A673 (cell line): ENCODE measurements at regions not wholly inside any gene's neighbourhood (a gene's known extent, or its start where the extent isn't known, plus 50 kb on each side); places are given as distances from the start of the nearest gene placed in this dataset.

ENCODE experiments used
- BruUV-seq: library from RNA; stranded (reverse); fragments of 400-500 nt; replicated peaks from 2 replicates; lab custom pipeline; 2021; lab: Mats Ljungman, UMichigan
- CTCF ChIA-PET: fragments of 300-600 bp; sonication (Branson Sonifier 250); formaldehyde crosslinking; loops from one replicate; lab custom pipeline; 2022; ENCODE audit warnings: antibody characterized with exemption; lab: Charles Lee
- POLR2A ChIA-PET: fragments of 300-600 bp; sonication (Branson Sonifier 250); formaldehyde crosslinking; loops from one replicate; lab custom pipeline; 2022; ENCODE audit warnings: antibody characterized with exemption; ENCODE audit not compliant: low non-redundant PET; lab: Charles Lee
- DNase-seq: peaks from one replicate; pipeline ENCODE4 v3.0.0-alpha.2; 2015; ENCODE audit warnings: low spot score
- H3K27ac ChIP-seq: fragments of 200-600 bp; sonication (generic); 2 replicates; pipeline ENCODE4 v1.5.1; 2016; ENCODE audit warnings: mixed run types, low read depth, mild to moderate bottlenecking, mixed read lengths, antibody characterized with exemption, low read length; ENCODE audit not compliant: poor library complexity, severe bottlenecking
- H3K27me3 ChIP-seq: fragments of 200-600 bp; sonication (generic); replicated peaks from 2 replicates; pipeline ENCODE4 v1.6.1; 2017; ENCODE audit warnings: mixed run types, low read depth, mild to moderate bottlenecking, mixed read lengths, antibody characterized with exemption, low read length; ENCODE audit not compliant: insufficient read depth, poor library complexity
- H3K36me3 ChIP-seq: fragments of 200-600 bp; sonication (generic); 2 replicates; pipeline ENCODE4 v1.6.1; 2016; ENCODE audit warnings: mixed run types, mild to moderate bottlenecking, mixed read lengths, antibody characterized with exemption, low read length; ENCODE audit not compliant: insufficient read depth, poor library complexity, severe bottlenecking
- H3K4me1 ChIP-seq: fragments of 200-600 bp; sonication (generic); 2 replicates; pipeline ENCODE4 v1.6.1; 2017; ENCODE audit warnings: mixed run types, mild to moderate bottlenecking, mixed read lengths, antibody characterized with exemption, low read length; ENCODE audit not compliant: insufficient read depth, poor library complexity, severe bottlenecking
- H3K4me3 ChIP-seq: fragments of 200-600 bp; sonication (generic); 2 replicates; pipeline ENCODE4 v1.5.1; 2016; ENCODE audit warnings: low read depth, mixed run types, mild to moderate bottlenecking, mixed read lengths, low read length; ENCODE audit not compliant: poor library complexity, severe bottlenecking
- H3K9me3 ChIP-seq: fragments of 200-600 bp; sonication (generic); 2 replicates; pipeline ENCODE4 v1.6.1; 2016; ENCODE audit warnings: mixed run types, low read depth, mild to moderate bottlenecking, mixed read lengths, antibody characterized with exemption, low read length; ENCODE audit not compliant: poor library complexity, severe bottlenecking
- CTCF ChIP-seq: fragments of 300-800, 200-600 bp; sonication (generic); conservative IDR thresholded peaks from 2 replicates; pipeline ENCODE4 v1.5.1; 2017; ENCODE audit warnings: low read depth, mild to moderate bottlenecking, antibody characterized with exemption, low read length, moderate library complexity, mixed read lengths
- EZH2 ChIP-seq: fragments of 200-600 bp; sonication (generic); IDR thresholded peaks from 2 replicates; pipeline ENCODE4 v1.6.1; 2017; ENCODE audit warnings: borderline replicate concordance, low read depth, mild to moderate bottlenecking, mixed read lengths, antibody characterized with exemption, low read length; ENCODE audit not compliant: poor library complexity, severe bottlenecking
- intact Hi-C: fragments of 100-400 bp; cut with micrococcal nuclease; formaldehyde crosslinking; loops from one replicate; pipeline ENCODE4 v1.10.0; 2022; ENCODE audit not compliant: unreplicated experiment

GRCh38 chr5:16229357-16229940 lies 49.9 kb upstream of the MARCHF11 start:
- H3K27me3 ChIP-seq, result peaks cover 27% of the 10 kb centered on the region
- DNase-seq, result no peak
- TF ChIP-seq CTCF, result no peak
- no peak for TF ChIP-seq EZH2
- no peaks in the 10 kb centered on the region for H3K36me3 ChIP-seq
- POLR2A ChIA-PET, result no interaction called here
- no peak overlapping the region for H3K4me3 ChIP-seq
- H3K9me3 ChIP-seq, result no peaks in the 10 kb centered on the region
- no peaks in the 10 kb centered on the region for H3K4me1 ChIP-seq
- no peak overlapping the region for H3K27ac ChIP-seq
- CTCF ChIA-PET, result no interaction called here
- BruUV-seq, result no TSS peak
- intact Hi-C loops, result no loop called here
